H4 (cell line): ENCODE measurements at regions not wholly inside any gene's neighbourhood (a gene's known extent, or its start where the extent isn't known, plus 50 kb on each side); places are given as distances from the start of the nearest gene placed in this dataset.
"Not testable (repeated sequence)": the region's sequence is repeated elsewhere in the genome, so short reads cannot be mapped to it uniquely, and the experiment has no call there.

Source experiments
- DNase-seq: peaks from one replicate; pipeline ENCODE4 v3.0.0-alpha.2; 2015; ENCODE audit warnings: low spot score

GRCh38 chr1:104163912-104164476 lies 414.3 kb downstream of the AMY1C start:
- no peak for DNase-seq

GRCh38 chr1:104172243-104172681 lies 422.6 kb downstream of the AMY1C start:
- DNase-seq: no peak

GRCh38 chr1:104182251-104182650 lies 432.6 kb downstream of the AMY1C start:
- DNase-seq: no peak

GRCh38 chr1:104189207-104189606 lies 439.5 kb downstream of the AMY1C start:
- DNase-seq: no peak

- DNase-seq: no peak
Measured at GRCh38 chr1:104190821-104191220, 441.1 kb downstream of the AMY1C start.

GRCh38 chr1:104195395-104195794 lies 445.7 kb downstream of the AMY1C start:
- DNase-seq: peak; percentile 43

GRCh38 chr1:104196136-104196535 lies 446.4 kb downstream of the AMY1C start:
- no peak for DNase-seq

- DNase-seq: no peak
Measured at GRCh38 chr1:104197516-104197915, 447.8 kb downstream of the AMY1C start.

GRCh38 chr1:104212239-104212638 lies 462.5 kb downstream of the AMY1C start:
- DNase-seq: no peak

GRCh38 chr1:104217395-104217986 lies 467.8 kb downstream of the AMY1C start:
- DNase-seq: not testable (repeated sequence)

- DNase-seq: no peak
Measured at GRCh38 chr1:104229860-104230259, 480.2 kb downstream of the AMY1C start.

GRCh38 chr1:104231676-104232075 lies 482.0 kb downstream of the AMY1C start:
- DNase-seq: no peak

GRCh38 chr1:104235141-104235540 lies 485.4 kb downstream of the AMY1C start:
- DNase-seq: no peak

- DNase-seq: peak; percentile 32
Measured at GRCh38 chr1:104238991-104239390, 489.3 kb downstream of the AMY1C start.

- DNase-seq: no peak
Measured at GRCh38 chr1:104248385-104248784, 498.7 kb downstream of the AMY1C start.

- no peak for DNase-seq
Measured at GRCh38 chr1:104259481-104259880, 509.8 kb downstream of the AMY1C start.

GRCh38 chr1:104263110-104263509 lies 513.4 kb downstream of the AMY1C start:
- not testable (repeated sequence) for DNase-seq

GRCh38 chr1:104264521-104264920 lies 514.8 kb downstream of the AMY1C start:
- peak; percentile 31 for DNase-seq

GRCh38 chr1:104265163-104265562 lies 515.5 kb downstream of the AMY1C start:
- DNase-seq: no peak

- DNase-seq: no peak
Measured at GRCh38 chr1:104266612-104267011, 516.9 kb downstream of the AMY1C start.

- DNase-seq: not testable (repeated sequence)
Measured at GRCh38 chr1:104288322-104288721, 538.6 kb downstream of the AMY1C start.

- no peak for DNase-seq
Measured at GRCh38 chr1:104291156-104291555, 541.5 kb downstream of the AMY1C start.

- DNase-seq: no peak
Measured at GRCh38 chr1:104294259-104294658, 544.6 kb downstream of the AMY1C start.

- DNase-seq: no peak
Measured at GRCh38 chr1:104295511-104295910, 545.8 kb downstream of the AMY1C start.
